IMR-90 (cell line): ENCODE measurements at regions not wholly inside any gene's neighbourhood (a gene's known extent, or its start where the extent isn't known, plus 50 kb on each side); places are given as distances from the start of the nearest gene placed in this dataset.

Experiments used
- ATAC-seq: fragments of 200-7000 bp; cut with Tn5 transposase; 2 replicates; pipeline ENCODE4 v1.9.1; 2020; ENCODE audit warnings: low read depth, mild to moderate bottlenecking, moderate library complexity
- BruUV-seq: library from RNA; stranded (reverse); fragments of 400-500 nt; replicated peaks from 2 replicates; lab custom pipeline; 2021; lab: Mats Ljungman, UMichigan
- CTCF ChIA-PET: fragments of 300-600 bp; formaldehyde crosslinking; extraction: SDS; loops from one replicate; lab custom pipeline; 2021; ENCODE audit warnings: antibody characterized with exemption; lab: Yijun Ruan, JAX
- POLR2A ChIA-PET: fragments of 300-600 bp; sonication (Branson Sonifier 250); formaldehyde crosslinking; loops from one replicate; lab custom pipeline; 2022; ENCODE audit warnings: antibody characterized with exemption; ENCODE audit not compliant: unreplicated experiment; lab: Charles Lee
- DNase-seq: peaks from one replicate; pipeline ENCODE4 v3.0.0; 2013
- H2AFZ ChIP-seq: replicated peaks from 2 replicates; pipeline ENCODE3; 2013; ENCODE audit warnings: low read length, mild to moderate bottlenecking; ENCODE audit not compliant: poor library complexity
- H2AK5ac ChIP-seq: 2 replicates; pipeline ENCODE4 v1.6.1; 2013; ENCODE audit warnings: low read depth, low read length, inconsistent platforms
- H2AK9ac ChIP-seq: replicated peaks from 2 replicates; pipeline ENCODE3; 2013; ENCODE audit warnings: mild to moderate bottlenecking, low read depth, low read length, moderate library complexity; ENCODE audit not compliant: poor library complexity
- H2BK120ac ChIP-seq: 2 replicates; pipeline ENCODE4 v1.6.1; 2013; ENCODE audit warnings: low read depth, low read length, inconsistent platforms
- H2BK15ac ChIP-seq: 3 replicates; pipeline ENCODE4 v1.6.1; 2013; ENCODE audit warnings: low read depth, low read length, inconsistent platforms
- H2BK20ac ChIP-seq: 2 replicates; pipeline ENCODE4 v1.6.1; 2013; ENCODE audit warnings: low read depth, mild to moderate bottlenecking, inconsistent platforms, low read length, moderate library complexity
- H2BK5ac ChIP-seq: 2 replicates; pipeline ENCODE4 v1.6.1; 2013; ENCODE audit warnings: mild to moderate bottlenecking, low read depth, low read length, inconsistent platforms; ENCODE audit not compliant: poor library complexity, severe bottlenecking
- H3K14ac ChIP-seq: replicated peaks from 2 replicates; pipeline ENCODE4 v1.6.1; 2013; ENCODE audit warnings: low read depth, low read length, inconsistent platforms
- H3K18ac ChIP-seq: 2 replicates; pipeline ENCODE4 v1.6.1; 2013; ENCODE audit warnings: low read depth, low read length, control low read depth
- H3K23ac ChIP-seq: 2 replicates; pipeline ENCODE4 v1.6.1; 2013; ENCODE audit warnings: low read depth, low read length, inconsistent platforms
- H3K27ac ChIP-seq: 2 replicates; pipeline ENCODE4 v1.5.1; 2013; ENCODE audit warnings: mild to moderate bottlenecking, control low read depth, low read length; ENCODE audit not compliant: insufficient read depth
- H3K27me3 ChIP-seq: 2 replicates; pipeline ENCODE4 v1.6.1; 2013; ENCODE audit warnings: low read length; ENCODE audit not compliant: control insufficient read depth, insufficient read depth
- H3K36me3 ChIP-seq: 2 replicates; pipeline ENCODE4 v1.6.1; 2013; ENCODE audit warnings: low read length, mixed read lengths; ENCODE audit not compliant: control insufficient read depth, insufficient read depth
- H3K4ac ChIP-seq: 2 replicates; pipeline ENCODE4 v1.6.1; 2013; ENCODE audit warnings: low read depth, low read length, inconsistent platforms
- H3K4me1 ChIP-seq: 2 replicates; pipeline ENCODE4 v1.6.1; 2013; ENCODE audit warnings: low read length, mixed read lengths; ENCODE audit not compliant: control insufficient read depth, insufficient read depth
- H3K4me2 ChIP-seq: 2 replicates; pipeline ENCODE4 v1.6.1; 2013; ENCODE audit warnings: low read depth, mild to moderate bottlenecking, control low read depth, low read length, moderate library complexity
- H3K4me3 ChIP-seq: 2 replicates; pipeline ENCODE4 v1.5.1; 2013; ENCODE audit warnings: low read depth, mild to moderate bottlenecking, control low read depth, low read length, moderate library complexity; ENCODE audit not compliant: insufficient read depth
- H3K56ac ChIP-seq: 2 replicates; pipeline ENCODE4 v1.6.1; 2013; ENCODE audit warnings: low read length, inconsistent platforms; ENCODE audit not compliant: insufficient read depth; ENCODE audit errors: extremely low read depth
- H3K79me1 ChIP-seq, 2 experiments: 2 replicates each; pipeline ENCODE4 v1.6.1; 2013; ENCODE audit warnings: low read length in 2 of 2, inconsistent platforms in 1 of 2, low read depth in 1 of 2
- H3K9ac ChIP-seq: 2 replicates; pipeline ENCODE4 v1.6.1; 2013; ENCODE audit warnings: low read depth, low read length, control low read depth
- H3K9me1 ChIP-seq: 2 replicates; pipeline ENCODE4 v1.6.1; 2013; ENCODE audit warnings: low read length, inconsistent platforms; ENCODE audit not compliant: insufficient read depth
- H3K9me3 ChIP-seq: 2 replicates; pipeline ENCODE4 v1.6.1; 2013; ENCODE audit warnings: low read length; ENCODE audit not compliant: control insufficient read depth, insufficient read depth
- H4K20me1 ChIP-seq: 2 replicates; pipeline ENCODE4 v1.6.1; 2013; ENCODE audit warnings: low read length, inconsistent platforms; ENCODE audit not compliant: insufficient read depth
- H4K5ac ChIP-seq: 2 replicates; pipeline ENCODE4 v1.6.1; 2013; ENCODE audit warnings: mild to moderate bottlenecking, low read depth, low read length, control low read depth
- H4K8ac ChIP-seq, 2 experiments: 2 replicates each; pipeline ENCODE4 v1.6.1; 2013; ENCODE audit warnings: low read depth in 2 of 2, low read length in 2 of 2, control low read depth in 1 of 2, inconsistent platforms in 1 of 2
- H4K91ac ChIP-seq: 2 replicates; pipeline ENCODE4 v1.6.1; 2013; ENCODE audit warnings: low read depth, low read length, inconsistent platforms; ENCODE audit not compliant: insufficient read depth
- BHLHE40 ChIP-seq: fragments of 150-350 bp; IDR thresholded peaks from 2 replicates; pipeline ENCODE4 v1.6.1; 2016; ENCODE audit warnings: mild to moderate bottlenecking, low read depth, low read length
- CEBPB ChIP-seq: IDR thresholded peaks from 2 replicates; pipeline ENCODE4 v1.6.1; 2012; ENCODE audit warnings: low read depth, low read length, improper control_type of control experiment
- CHD1 ChIP-seq: IDR thresholded peaks from 2 replicates; pipeline ENCODE4 v1.6.1; 2012; ENCODE audit warnings: low read depth, low read length, improper control_type of control experiment
- FOS ChIP-seq: fragments of 150-350 bp; IDR thresholded peaks from 2 replicates; pipeline ENCODE4 v1.6.1; 2016; ENCODE audit warnings: low read depth, low read length
- MAFK ChIP-seq: IDR thresholded peaks from 2 replicates; pipeline ENCODE4 v1.6.1; 2012; ENCODE audit warnings: low read depth, low read length, improper control_type of control experiment
- MXI1 ChIP-seq: IDR thresholded peaks from 2 replicates; pipeline ENCODE4 v1.6.1; 2012; ENCODE audit warnings: low read depth, mild to moderate bottlenecking, low read length, moderate library complexity, borderline replicate concordance
- NFE2L2 ChIP-seq: fragments of 150-350 bp; IDR thresholded peaks from 2 replicates; pipeline ENCODE4 v1.6.1; 2016; ENCODE audit warnings: low read depth, mild to moderate bottlenecking, low read length
- POLR2A ChIP-seq: IDR thresholded peaks from 2 replicates; pipeline ENCODE4 v1.6.1; 2012; ENCODE audit warnings: mild to moderate bottlenecking, low read depth, low read length
- RAD21 ChIP-seq: IDR thresholded peaks from 2 replicates; pipeline ENCODE4 v1.6.1; 2012; ENCODE audit warnings: low read length, improper control_type of control experiment
- RCOR1 ChIP-seq: IDR thresholded peaks from 2 replicates; pipeline ENCODE4 v1.6.1; 2012; ENCODE audit warnings: mild to moderate bottlenecking, low read length, improper control_type of control experiment; ENCODE audit not compliant: insufficient replicate concordance
- RFX5 ChIP-seq: IDR thresholded peaks from 2 replicates; pipeline ENCODE4 v1.8.0; 2012; ENCODE audit warnings: low read depth, mild to moderate bottlenecking, low read length, moderate library complexity
- SMC3 ChIP-seq: fragments of 150-350 bp; IDR thresholded peaks from 2 replicates; pipeline ENCODE4 v1.6.1; 2016; ENCODE audit warnings: low read depth, mild to moderate bottlenecking, antibody characterized with exemption, low read length, moderate library complexity
- USF2 ChIP-seq: fragments of 150-350 bp; IDR thresholded peaks from 2 replicates; pipeline ENCODE4 v1.6.1; 2017; ENCODE audit warnings: mild to moderate bottlenecking, antibody characterized with exemption, low read length, low read depth
- WGBS, 2 experiments: methylation state at CpG; one replicate each; pipeline versions ENCODE4 v1.1.5 to v1.1.7; 2013; ENCODE audit warnings: missing lambda C conversion rate in 2 of 2; ENCODE audit not compliant: insufficient read length in 1 of 2; ENCODE audit errors: extremely low coverage in 2 of 2; 5-methylcytosine and 5-hydroxymethylcytosine counted together
- dilution Hi-C: fragments of 300-500 bp; cut with HindIII; formaldehyde crosslinking; loops from one replicate; pipeline ENCODE4 v1.14.3; 2018; ENCODE audit warnings: low sequenced_read_pairs; ENCODE audit not compliant: unreplicated experiment
- in situ Hi-C: fragments of 300-500 bp; cut with MboI; formaldehyde crosslinking; loops from 3 replicates; pipeline ENCODE4 v1.14.3; 2019; ENCODE audit warnings: low sequenced_read_pairs, inconsistent platforms, mixed read lengths
- intact Hi-C: fragments of 100-400 bp; cut with micrococcal nuclease; formaldehyde crosslinking; loops from 2 replicates; pipeline ENCODE4 v1.10.0; 2022
- TF ChIP-seq, protein P1 (sequence below): fragments of 150-350 bp; IDR thresholded peaks from 2 replicates; pipeline ENCODE4 v1.6.1; 2016; ENCODE audit warnings: low read depth, mild to moderate bottlenecking, low read length, moderate library complexity, borderline replicate concordance
- TF ChIP-seq, protein P2 (sequence below): conservative IDR thresholded peaks from 2 replicates; pipeline ENCODE4 v1.5.1; 2012; ENCODE audit warnings: mild to moderate bottlenecking, low read depth, low read length, improper control_type of control experiment

DNA sequence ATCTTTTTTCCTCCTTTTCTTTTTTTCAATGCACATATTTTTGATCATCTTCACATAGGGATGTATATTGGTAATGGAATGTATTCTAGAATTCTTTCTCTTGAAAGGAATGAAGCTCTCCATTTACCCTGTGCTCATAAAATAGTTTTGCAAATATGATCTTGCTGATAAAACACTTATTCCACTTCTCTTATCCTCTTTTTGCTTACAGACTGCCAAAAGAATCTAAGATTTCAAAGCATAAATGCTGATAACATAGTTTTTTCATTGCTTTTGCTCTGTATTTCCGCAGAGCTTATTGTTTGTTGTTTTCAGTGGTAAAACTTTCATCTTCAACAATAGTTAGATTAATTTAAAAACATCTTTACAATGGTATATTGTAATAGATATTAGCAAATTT lies 350.5 kb downstream of the PAX1 start:
- Histone ChIP-seq H3K18ac (no peak overlapping the region), H4K8ac (no peak overlapping the region), H4K5ac (no peak overlapping the region), H2BK5ac (no peak overlapping the region), H3K4me2 (no peak overlapping the region), H3K36me3 (no peaks in the 10 kb centered on the region), H3K27me3 (no peaks in the 10 kb centered on the region), H2AK5ac (no peak overlapping the region), H2BK120ac (no peak overlapping the region), H3K4me1 (no peaks in the 10 kb centered on the region), H3K9ac (no peak overlapping the region), H2AK9ac (no peak overlapping the region), H3K79me1 (no peaks in the 10 kb centered on the region), H3K27ac (no peak overlapping the region), H3K14ac (no peak overlapping the region), H3K9me3 (peaks cover 15% of the 10 kb centered on the region), H3K23ac (no peak overlapping the region), H2AFZ (no peak overlapping the region), H3K9me1 (no peaks in the 10 kb centered on the region), H4K91ac (no peak overlapping the region), H2BK15ac (no peak overlapping the region), H3K4ac (no peak overlapping the region), H3K56ac (no peak overlapping the region), H2BK20ac (no peak overlapping the region), H4K20me1 (no peaks in the 10 kb centered on the region), H3K4me3 (no peak overlapping the region)
- in situ Hi-C loops (no loop called here), intact Hi-C loops (no loop called here), dilution Hi-C loops (no loop called here)
- ChIA-PET CTCF (no interaction called here), POLR2A (no interaction called here)
- ATAC-seq (no peak), DNase-seq (no peak)
- no TSS peak for BruUV-seq
- TF ChIP-seq RAD21 (no peak), RCOR1 (no peak), MAFK (no peak), CHD1 (no peak), RFX5 (no peak), FOS (no peak), NFE2L2 (no peak), POLR2A (no peak), SMC3 (no peak), MXI1 (no peak), BHLHE40 (no peak), USF2 (no peak), CEBPB (no peak)
- TF ChIP-seq, protein P1, sequence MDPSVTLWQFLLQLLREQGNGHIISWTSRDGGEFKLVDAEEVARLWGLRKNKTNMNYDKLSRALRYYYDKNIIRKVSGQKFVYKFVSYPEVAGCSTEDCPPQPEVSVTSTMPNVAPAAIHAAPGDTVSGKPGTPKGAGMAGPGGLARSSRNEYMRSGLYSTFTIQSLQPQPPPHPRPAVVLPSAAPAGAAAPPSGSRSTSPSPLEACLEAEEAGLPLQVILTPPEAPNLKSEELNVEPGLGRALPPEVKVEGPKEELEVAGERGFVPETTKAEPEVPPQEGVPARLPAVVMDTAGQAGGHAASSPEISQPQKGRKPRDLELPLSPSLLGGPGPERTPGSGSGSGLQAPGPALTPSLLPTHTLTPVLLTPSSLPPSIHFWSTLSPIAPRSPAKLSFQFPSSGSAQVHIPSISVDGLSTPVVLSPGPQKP = no peak
- TF ChIP-seq, protein P2, sequence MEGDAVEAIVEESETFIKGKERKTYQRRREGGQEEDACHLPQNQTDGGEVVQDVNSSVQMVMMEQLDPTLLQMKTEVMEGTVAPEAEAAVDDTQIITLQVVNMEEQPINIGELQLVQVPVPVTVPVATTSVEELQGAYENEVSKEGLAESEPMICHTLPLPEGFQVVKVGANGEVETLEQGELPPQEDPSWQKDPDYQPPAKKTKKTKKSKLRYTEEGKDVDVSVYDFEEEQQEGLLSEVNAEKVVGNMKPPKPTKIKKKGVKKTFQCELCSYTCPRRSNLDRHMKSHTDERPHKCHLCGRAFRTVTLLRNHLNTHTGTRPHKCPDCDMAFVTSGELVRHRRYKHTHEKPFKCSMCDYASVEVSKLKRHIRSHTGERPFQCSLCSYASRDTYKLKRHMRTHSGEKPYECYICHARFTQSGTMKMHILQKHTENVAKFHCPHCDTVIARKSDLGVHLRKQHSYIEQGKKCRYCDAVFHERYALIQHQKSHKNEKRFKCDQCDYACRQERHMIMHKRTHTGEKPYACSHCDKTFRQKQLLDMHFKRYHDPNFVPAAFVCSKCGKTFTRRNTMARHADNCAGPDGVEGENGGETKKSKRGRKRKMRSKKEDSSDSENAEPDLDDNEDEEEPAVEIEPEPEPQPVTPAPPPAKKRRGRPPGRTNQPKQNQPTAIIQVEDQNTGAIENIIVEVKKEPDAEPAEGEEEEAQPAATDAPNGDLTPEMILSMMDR = no peak
- WGBS, 2 experiments = no CpG with 5 or more reads among the region's 1 CpG
